Stimulated activated CD4-positive, alpha-beta T cell treated with anti-CD3 and anti-CD28 coated beads, Interleukin-15, amount 100 ng/mL, for 48 hours (primary cell): ENCODE measurements at regions not wholly inside any gene's neighbourhood (a gene's known extent, or its start where the extent isn't known, plus 50 kb on each side); places are given as distances from the start of the nearest gene placed in this dataset.
"Not testable (repeated sequence)": the region's sequence is repeated elsewhere in the genome, so short reads cannot be mapped to it uniquely, and the experiment has no call there.

ENCODE experiments used
- DNase-seq, 2 donors: peaks; one replicate each; pipeline ENCODE4 v3.0.0-alpha.2; 2020; ENCODE audit warnings: low read depth in 2 of 2

GRCh38 chr2:11877764-11878163, 131.3 kb downstream of the LPIN1 start:
- no peak for DNase-seq

GRCh38 chr2:11885253-11885652, 138.8 kb downstream of the LPIN1 start:
- DNase-seq = not testable (repeated sequence)

GRCh38 chr2:11886899-11887298, 140.5 kb downstream of the LPIN1 start:
- not testable (repeated sequence) for DNase-seq

DNA sequence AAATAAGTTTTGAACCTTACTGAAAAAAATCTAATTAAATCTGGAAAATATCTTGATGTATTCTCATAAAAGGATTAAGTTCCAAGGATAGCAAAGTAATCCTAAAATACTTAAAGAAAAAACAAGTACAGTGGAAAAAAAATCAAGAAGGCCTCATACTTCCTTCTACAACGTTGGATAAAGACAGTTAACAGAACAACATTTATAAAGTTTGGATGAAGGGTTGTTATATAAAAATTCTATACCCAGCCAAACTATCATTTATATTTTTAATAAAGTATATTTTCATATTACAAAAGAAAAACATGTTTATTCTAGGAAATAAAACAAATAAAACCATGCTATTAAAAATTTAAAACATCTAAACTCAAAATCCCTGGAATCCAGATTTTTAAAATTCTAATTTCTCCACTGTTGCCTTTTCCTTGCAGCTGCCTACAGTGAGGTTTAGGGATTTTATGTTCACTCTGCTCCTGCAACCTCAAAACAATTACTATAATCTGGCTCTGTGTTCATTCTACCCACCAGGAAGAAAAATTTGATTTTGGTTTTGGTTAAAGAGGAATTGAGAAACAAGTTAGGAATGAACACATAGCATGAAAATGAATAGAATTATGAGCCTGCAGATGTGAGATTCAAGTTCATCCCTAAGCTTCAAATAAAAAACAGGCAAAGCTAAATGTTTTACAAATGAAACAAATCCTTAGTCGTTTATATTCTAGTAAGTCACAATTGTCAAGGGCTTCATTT, 142.8 kb downstream of the LPIN1 start:
- DNase-seq = no peak

- DNase-seq = no peak
Measured at GRCh38 chr2:11889854-11890253, 143.4 kb downstream of the LPIN1 start.

- DNase-seq = no peak
Measured at GRCh38 chr2:11891028-11891427, 144.6 kb downstream of the LPIN1 start.

DNA sequence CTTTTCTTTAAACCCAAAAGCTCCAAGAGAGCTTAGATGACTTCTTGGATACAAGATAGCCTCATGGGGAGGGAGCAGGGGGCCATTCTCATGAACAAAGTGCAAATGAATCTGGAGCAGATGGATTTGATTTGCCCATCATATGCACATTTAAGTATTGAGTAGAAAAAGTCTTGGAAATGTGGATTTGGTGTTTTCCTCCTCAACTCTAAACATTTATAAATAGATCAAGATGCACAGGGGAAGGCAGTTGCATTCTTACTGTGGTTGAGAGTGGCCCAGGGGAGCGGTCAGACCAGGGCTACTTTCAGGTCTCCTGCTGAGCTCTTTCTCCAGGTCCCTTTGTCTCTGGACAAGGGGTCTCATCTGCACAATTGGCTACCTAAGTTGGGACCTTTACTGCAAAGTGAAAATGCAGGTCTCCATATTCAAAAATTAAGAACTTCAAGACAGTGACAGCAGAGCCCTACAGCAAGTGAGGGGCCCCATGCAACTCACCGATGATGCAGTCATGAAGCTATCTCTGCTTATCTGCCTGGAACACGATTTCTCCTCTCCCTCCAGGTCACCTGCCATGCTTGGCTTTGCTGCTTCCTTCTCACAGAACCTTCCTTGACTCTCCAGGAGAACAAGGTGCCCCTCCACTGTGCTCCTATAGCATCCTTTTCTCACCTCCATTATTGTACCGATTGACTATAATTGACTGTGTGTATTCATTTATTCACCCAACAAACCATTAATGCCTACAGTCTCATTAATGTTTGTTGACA, 145.4 kb downstream of the LPIN1 start:
- no peak for DNase-seq

DNA sequence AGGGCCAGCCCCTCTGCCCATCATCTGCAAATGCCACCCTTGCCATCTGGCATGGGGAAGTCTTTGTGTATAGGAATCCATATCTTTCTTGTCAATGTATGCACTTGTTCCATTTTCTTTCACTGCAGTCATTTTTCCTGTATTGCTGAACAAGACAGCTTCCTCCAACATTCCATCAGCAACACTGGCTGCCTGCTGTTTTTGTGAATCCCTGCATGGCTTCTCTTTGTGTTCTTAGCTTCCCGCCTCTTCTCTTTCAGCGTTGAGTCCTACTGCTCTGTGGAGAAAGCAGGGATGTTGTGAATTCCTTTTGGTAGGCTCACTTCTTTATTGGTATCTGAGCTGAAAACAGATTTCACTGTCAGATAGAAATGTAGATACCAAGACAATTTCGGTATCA, 150.0 kb downstream of the LPIN1 start:
- no peak for DNase-seq

- no peak for DNase-seq
Measured at GRCh38 chr2:11898576-11898975, 152.1 kb downstream of the LPIN1 start.

DNA sequence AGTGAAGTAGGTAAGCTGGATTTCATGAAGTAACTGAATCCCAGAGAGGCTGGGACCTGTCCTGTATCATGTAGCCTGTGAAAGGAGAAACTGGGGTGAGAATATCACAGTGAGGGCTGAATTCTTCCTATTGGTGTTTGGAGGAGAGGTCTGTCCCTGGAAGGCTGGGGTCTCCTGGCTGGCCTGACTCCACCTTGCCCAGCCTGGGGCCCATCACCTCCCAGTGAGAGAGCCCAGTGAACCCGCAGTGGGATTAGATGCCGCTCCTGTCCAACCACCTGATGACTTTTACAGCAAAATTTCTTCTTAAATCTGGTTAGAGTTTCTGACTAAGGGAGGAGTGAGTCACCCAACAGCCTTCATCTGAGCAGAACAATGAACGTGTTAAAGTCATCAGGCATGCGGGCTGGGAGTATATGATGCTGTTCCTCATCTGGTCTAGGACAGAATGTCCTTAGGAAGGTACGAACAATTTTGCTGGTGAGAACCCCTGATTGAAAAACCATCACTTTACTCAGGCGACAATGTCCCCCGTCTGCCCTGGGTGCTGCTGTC, 152.9 kb downstream of the LPIN1 start:
- no peak for DNase-seq

GRCh38 chr2:11900891-11901290, 154.5 kb downstream of the LPIN1 start:
- not testable (repeated sequence) for DNase-seq

DNA sequence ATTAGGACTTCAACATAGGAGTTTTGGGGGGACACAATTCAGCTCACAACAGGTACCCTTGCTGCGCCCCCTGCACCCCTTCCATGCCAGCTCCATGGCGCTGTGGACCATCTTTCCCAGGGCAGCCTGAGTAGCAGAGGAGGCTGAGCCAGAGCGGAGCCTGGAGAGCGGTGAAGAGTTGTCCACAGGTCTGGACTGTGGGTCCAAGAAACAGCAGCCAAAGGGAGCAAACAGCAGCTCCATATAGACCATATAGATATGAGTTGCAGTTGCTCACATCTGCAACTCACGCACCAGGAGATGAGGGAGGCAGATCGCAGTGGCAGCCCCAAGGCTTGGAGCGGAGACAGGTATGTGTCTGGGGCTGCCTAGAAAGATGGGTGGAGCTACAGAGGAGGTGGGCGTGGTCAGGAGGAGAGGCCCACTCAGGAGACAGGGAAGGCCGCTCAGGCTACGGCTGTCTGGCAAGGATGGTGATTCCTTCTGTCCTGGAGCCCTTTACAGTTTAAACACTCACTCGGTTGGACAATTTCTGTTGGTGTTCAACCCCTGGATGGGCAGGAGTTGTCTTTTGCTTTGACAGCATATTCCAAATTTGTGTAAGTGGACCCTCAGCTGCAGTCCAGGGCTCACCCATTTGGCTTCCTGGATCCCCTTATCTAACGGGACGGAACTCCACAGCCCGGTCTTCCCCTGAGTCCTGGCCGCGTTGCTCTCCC, 155.1 kb downstream of the LPIN1 start:
- no peak for DNase-seq

DNA sequence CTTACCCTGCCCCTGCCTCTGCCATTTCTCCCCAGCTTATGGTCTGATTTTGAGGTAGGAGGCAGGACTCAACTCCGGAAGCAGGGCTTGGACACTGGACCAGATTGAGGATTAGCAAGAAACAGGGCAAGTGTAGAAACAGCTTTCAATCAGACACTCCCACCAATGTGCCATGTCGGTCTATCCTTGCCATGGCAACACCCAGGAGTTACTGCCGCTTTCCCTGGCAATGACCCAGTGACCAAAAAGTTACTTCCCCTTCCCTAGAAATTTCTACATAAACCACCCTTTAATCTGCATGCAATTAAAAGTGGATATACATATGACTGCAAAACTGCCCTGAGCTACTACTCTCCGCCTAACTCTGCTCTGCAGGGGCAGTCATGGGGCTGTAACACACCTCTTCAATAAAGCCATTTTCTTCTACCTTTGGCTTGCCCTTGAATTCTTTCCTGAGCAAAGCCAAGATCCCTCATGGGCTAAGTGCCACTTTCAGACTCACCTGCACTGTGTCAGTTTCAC, 156.7 kb downstream of the LPIN1 start:
- DNase-seq = no peak

DNA sequence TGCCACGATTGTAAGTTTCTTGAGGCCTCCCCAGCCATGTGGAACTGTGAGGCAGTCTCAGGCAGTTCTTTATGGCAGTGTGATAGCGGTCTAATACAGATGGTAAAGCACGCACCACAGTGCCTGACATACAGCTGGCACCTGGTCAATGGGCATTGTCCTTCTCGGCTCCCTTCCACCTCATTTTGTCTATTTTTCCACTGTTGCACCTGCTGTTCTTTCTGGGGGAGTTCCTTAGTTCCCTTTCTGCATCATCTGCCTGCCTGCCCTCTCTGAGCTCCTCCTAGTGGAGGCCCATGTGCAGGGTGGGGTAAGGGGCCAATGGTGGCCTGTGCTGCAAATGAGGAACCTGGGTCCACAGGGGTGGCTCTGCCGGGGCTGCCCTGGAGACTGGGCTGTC, 157.6 kb downstream of the LPIN1 start:
- no peak for DNase-seq

DNA sequence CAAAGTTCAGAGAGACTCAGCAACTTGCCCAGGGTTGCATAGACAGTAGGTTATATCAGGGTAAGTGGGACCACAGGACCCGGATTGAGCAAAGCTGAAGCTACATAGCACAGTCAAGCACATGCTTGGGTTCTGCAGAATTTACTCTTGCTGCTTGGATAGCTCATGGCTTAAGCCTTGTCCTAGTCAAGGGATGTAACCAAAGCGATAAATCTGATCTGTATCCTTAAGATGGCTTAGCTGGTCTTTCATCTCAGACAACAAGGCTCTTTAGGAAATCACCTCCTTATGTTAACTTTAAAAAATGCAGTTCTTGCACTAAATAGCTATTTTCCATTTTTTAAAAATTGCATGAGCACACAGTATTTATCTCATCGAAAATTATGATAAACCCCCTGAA, 158.5 kb downstream of the LPIN1 start:
- no peak for DNase-seq

- DNase-seq = no peak
Measured at GRCh38 chr2:11907190-11907589, 160.8 kb downstream of the LPIN1 start.

DNA sequence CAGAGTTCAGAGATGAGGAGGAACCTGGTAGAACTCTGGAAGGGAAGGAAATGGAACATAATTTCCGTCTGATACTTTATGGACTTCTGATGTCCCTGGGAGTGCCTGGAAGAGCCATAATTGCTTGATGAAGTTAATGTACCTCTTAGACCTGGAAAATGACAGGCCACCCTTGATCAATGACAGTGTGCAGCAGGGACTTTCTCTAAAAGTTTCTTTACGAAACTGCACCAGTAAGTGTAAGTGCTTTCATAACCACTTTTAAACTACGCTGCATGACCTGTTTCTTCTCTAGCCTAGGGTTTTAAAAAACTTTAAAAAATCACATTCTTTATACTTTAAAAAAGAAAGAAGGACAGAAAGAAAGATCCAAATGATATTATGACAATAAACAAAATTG, 164.5 kb downstream of the LPIN1 start:
- no peak for DNase-seq

- DNase-seq = no peak
Measured at GRCh38 chr2:11912980-11913379, 166.5 kb downstream of the LPIN1 start.

DNA sequence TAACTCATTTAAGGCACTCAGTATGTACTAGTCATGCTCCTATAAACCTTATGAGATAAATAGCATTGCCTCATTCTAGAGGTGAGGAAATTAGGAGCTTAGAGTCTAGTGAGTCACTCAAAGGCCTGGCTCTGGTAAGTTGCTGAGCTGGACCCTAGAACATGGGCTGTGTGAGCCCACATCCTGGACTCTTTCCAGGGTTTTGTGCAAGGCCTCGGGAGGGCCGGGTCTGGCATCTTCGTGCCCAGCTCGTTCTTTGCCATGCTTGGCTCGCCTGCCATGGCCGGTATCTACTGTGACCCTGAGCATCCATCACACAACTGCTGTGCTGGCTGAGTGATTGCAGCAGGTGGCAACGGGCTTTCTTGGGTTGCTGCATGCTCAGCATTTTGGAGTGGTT, 168.0 kb downstream of the LPIN1 start:
- no peak for DNase-seq

DNA sequence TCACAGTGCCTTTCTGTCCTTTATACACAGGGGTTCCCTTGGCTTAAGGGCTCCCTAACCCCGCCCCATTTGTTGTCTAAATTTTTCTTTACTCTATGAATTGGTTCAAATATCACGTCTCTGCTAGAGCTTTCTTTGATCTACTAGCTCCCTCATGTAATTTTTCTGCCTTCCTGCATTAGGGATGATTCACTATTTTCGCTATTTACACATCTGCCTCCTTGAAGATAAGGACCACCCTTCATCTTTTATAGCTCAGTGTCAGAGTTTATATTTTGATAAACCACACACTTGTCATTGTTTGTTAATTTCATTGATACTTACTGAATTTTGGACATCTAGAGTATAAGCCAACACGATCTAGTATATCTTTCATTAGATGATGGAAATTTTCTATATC, 169.2 kb downstream of the LPIN1 start:
- DNase-seq = no peak

DNA sequence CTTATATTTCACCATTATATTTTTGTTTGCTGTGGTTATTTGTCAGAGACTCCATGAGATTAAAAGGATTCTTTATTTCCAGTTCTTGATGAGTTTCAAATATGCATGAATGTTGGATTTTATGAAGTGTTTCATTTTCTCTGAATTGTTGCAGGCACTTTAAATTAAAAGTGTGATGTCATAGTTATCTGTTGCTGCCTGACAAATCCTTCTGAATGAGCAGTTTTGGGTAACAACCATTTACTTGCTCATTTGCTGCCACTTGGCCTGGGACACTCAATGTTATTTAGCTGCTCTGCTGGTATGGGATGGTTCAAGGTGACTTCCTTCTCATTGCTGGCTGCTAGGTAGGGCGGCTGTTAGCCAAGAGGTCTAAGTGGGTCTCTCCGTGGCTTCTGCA, 173.5 kb downstream of the LPIN1 start:
- DNase-seq = no peak

GRCh38 chr2:11920993-11921583, 174.7 kb downstream of the LPIN1 start:
- no peak for DNase-seq
